ENCODE measurements at regions not wholly inside any gene's neighbourhood (a gene's known extent, or its start where the extent isn't known, plus 50 kb on each side); places are given as distances from the start of the nearest gene placed in this dataset.

DNA sequence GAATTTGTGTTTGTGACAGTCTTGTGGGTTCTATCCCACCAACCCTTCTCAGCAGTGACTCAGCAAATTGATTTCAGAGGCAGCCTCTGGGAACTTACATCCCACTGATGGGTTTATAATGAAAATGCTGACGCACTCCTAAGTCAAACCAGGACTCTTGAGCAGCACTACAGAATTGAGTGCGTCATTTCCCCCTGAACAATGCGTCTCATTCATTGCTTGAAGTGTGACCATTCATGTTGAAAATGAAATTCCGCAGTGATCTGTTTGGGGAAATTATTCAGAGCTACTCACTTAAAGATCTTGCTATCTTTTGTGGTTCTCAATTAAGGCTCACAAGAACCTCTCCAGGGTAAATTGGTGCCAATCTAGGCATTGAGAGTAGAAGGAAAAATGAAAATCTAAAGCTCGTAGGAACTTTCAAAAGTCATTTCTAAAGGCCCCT lies 417.7 kb upstream of the SLC14A2 start:
- TF ChIP-seq, protein P1, sequence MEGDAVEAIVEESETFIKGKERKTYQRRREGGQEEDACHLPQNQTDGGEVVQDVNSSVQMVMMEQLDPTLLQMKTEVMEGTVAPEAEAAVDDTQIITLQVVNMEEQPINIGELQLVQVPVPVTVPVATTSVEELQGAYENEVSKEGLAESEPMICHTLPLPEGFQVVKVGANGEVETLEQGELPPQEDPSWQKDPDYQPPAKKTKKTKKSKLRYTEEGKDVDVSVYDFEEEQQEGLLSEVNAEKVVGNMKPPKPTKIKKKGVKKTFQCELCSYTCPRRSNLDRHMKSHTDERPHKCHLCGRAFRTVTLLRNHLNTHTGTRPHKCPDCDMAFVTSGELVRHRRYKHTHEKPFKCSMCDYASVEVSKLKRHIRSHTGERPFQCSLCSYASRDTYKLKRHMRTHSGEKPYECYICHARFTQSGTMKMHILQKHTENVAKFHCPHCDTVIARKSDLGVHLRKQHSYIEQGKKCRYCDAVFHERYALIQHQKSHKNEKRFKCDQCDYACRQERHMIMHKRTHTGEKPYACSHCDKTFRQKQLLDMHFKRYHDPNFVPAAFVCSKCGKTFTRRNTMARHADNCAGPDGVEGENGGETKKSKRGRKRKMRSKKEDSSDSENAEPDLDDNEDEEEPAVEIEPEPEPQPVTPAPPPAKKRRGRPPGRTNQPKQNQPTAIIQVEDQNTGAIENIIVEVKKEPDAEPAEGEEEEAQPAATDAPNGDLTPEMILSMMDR (IDR thresholded peaks at IDR 0.05) = no peak
- TF ChIP-seq EZH2 (IDR thresholded peaks at IDR 0.05; ENCODE audit: borderline replicate concordance, insufficient read depth, low read depth, low read length, poor library complexity, severe bottlenecking) = no peak
